Sigmoid colon (tissue), 4 donors: ENCODE measurements at regions not wholly inside any gene's neighbourhood (a gene's known extent, or its start where the extent isn't known, plus 50 kb on each side); places are given as distances from the start of the nearest gene placed in this dataset.

ENCODE experiments used
- POLR2A ChIP-seq, 2 donors: fragments of 450-650 bp; IDR thresholded peaks; one replicate each; pipeline ENCODE4 v1.6.1; 2016; ENCODE audit warnings: antibody characterized with exemption in 2 of 2, mild to moderate bottlenecking in 2 of 2, moderate library complexity in 2 of 2
- POLR2AphosphoS5 ChIP-seq, 4 donors: sonication (generic); formaldehyde crosslinking; IDR thresholded peaks; one replicate each; pipeline ENCODE4 v1.6.1; 2017; ENCODE audit warnings: antibody characterized with exemption in 4 of 4
- TF ChIP-seq, protein P1 (sequence below), 4 experiments: fragments of 450-650 bp in 3 of 4; fragments of 200-600 bp in 1 of 4; IDR thresholded peaks; one replicate each; pipeline ENCODE4 v1.5.1; 2016 to 2019; ENCODE audit warnings: antibody characterized with exemption in 4 of 4, mild to moderate bottlenecking in 3 of 4, moderate library complexity in 2 of 4

DNA sequence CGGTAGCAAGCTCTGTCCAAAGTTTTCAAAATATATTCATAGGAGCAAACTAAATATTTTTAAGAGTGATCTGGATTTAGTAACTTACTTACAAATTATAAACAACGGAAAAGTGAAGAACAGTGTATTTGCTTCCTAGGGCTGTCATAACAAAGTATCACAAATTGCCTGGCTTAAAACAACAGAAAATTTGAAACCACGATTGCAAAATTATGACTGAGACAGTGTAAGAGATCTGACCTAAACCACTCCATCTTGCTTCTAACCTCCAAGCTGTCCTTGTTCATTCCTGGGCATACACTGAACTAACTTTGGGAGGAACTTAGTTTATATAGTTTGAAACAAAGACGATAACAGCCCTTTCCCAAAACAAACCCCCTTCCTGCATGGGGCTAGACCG lies 202.0 kb upstream of the CDH6 start:
- TF ChIP-seq, protein P1, sequence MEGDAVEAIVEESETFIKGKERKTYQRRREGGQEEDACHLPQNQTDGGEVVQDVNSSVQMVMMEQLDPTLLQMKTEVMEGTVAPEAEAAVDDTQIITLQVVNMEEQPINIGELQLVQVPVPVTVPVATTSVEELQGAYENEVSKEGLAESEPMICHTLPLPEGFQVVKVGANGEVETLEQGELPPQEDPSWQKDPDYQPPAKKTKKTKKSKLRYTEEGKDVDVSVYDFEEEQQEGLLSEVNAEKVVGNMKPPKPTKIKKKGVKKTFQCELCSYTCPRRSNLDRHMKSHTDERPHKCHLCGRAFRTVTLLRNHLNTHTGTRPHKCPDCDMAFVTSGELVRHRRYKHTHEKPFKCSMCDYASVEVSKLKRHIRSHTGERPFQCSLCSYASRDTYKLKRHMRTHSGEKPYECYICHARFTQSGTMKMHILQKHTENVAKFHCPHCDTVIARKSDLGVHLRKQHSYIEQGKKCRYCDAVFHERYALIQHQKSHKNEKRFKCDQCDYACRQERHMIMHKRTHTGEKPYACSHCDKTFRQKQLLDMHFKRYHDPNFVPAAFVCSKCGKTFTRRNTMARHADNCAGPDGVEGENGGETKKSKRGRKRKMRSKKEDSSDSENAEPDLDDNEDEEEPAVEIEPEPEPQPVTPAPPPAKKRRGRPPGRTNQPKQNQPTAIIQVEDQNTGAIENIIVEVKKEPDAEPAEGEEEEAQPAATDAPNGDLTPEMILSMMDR (IDR thresholded peaks at IDR 0.05) = no peak
- TF ChIP-seq POLR2A (IDR thresholded peaks at IDR 0.05) = no peak
- TF ChIP-seq POLR2AphosphoS5 (IDR thresholded peaks at IDR 0.05) = no peak
